ENCODE measurements at regions not wholly inside any gene's neighbourhood (a gene's known extent, or its start where the extent isn't known, plus 50 kb on each side); places are given as distances from the start of the nearest gene placed in this dataset.

GRCh38 chr4:181307824-181308223 lies 935.4 kb upstream of the TENM3 start:
- H3K36me3 ChIP-seq = no peaks in the 10 kb centered on the region
- TF ChIP-seq POLR2A (IDR thresholded peaks at IDR 0.05) = no peak
- TF ChIP-seq, protein P1, sequence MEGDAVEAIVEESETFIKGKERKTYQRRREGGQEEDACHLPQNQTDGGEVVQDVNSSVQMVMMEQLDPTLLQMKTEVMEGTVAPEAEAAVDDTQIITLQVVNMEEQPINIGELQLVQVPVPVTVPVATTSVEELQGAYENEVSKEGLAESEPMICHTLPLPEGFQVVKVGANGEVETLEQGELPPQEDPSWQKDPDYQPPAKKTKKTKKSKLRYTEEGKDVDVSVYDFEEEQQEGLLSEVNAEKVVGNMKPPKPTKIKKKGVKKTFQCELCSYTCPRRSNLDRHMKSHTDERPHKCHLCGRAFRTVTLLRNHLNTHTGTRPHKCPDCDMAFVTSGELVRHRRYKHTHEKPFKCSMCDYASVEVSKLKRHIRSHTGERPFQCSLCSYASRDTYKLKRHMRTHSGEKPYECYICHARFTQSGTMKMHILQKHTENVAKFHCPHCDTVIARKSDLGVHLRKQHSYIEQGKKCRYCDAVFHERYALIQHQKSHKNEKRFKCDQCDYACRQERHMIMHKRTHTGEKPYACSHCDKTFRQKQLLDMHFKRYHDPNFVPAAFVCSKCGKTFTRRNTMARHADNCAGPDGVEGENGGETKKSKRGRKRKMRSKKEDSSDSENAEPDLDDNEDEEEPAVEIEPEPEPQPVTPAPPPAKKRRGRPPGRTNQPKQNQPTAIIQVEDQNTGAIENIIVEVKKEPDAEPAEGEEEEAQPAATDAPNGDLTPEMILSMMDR (IDR thresholded peaks at IDR 0.05 in 4 of 5, conservative IDR thresholded peaks at IDR 0.05 in 1 of 5) = no peak
- DNase-seq (no peak), ATAC-seq (no peak)
- H3K27ac ChIP-seq = no peak overlapping the region
- H3K4me1 ChIP-seq = peaks cover 3% of the 10 kb centered on the region in 2 donors
- H3K27me3 ChIP-seq = no peaks in the 10 kb centered on the region
- H3K4me3 ChIP-seq = no peak overlapping the region
- intact Hi-C loops (cut with DNase I; ENCODE audit: low total_unique reads) (no loop called here), in situ Hi-C loops (cut with MboI; ENCODE audit: low sequenced_read_pairs in 4 of 4) (no loop called here)
- no peaks in the 10 kb centered on the region for H3K9me3 ChIP-seq

DNA sequence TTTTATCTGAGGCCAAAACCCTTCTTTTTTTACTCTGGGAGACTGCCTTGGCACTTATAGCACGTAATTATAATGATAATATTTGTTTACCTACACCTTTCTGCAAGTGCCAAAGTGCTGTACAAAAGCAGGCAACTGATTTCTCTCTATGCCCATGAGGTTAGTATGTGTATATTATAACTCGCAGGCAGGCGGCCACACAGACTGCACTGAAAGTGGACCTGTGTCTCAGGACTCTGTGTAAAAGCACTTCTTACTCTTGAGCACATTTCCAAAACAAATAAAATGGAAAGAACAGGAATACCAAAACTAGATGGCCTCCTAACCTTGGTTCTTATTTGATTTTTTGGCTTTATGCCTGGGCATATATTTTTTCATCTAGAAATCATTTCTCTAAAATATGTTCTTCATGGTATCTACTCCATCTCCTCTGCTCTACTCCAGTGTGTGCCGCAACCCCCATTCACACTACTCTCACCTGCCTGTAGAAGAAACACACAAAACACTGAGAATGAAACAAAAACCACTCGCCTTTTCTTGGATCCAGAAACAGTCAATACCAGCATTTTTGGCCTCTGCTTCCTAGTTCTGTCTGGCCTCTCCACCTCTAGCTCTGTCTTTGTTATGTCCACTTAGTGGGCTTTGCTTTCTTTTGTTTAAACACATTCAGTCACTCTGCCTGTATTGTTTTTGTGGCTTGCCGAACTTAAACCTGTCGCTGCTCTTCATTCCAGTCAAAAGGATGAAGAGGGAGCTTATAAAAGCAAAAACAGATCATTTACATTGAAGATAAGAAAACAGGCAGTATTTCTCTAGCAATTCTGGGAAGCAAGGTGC lies 934.5 kb upstream of the TENM3 start:
- no peaks in the 10 kb centered on the region for H3K36me3 ChIP-seq
- TF ChIP-seq, protein P1 (IDR thresholded peaks at IDR 0.05 in 4 of 5, conservative IDR thresholded peaks at IDR 0.05 in 1 of 5) = no peak
- no peak for TF ChIP-seq POLR2A (IDR thresholded peaks at IDR 0.05)
- no peaks in the 10 kb centered on the region for H3K9me3 ChIP-seq
- H3K27ac ChIP-seq = no peak overlapping the region
- intact Hi-C loops (cut with DNase I; ENCODE audit: low total_unique reads) = no loop called here
- no peaks in the 10 kb centered on the region for H3K27me3 ChIP-seq
- peaks cover 3% of the 10 kb centered on the region in 2 donors for H3K4me1 ChIP-seq
- no peak overlapping the region for H3K4me3 ChIP-seq
- no peak for ATAC-seq
- DNase-seq = no peak
- in situ Hi-C loops (cut with MboI; ENCODE audit: low sequenced_read_pairs in 4 of 4) = no loop called here

GRCh38 chr4:181312066-181312465 lies 931.1 kb upstream of the TENM3 start:
- in situ Hi-C loops (cut with MboI; ENCODE audit: low sequenced_read_pairs in 4 of 4) = no loop called here
- no peak for TF ChIP-seq POLR2A (IDR thresholded peaks at IDR 0.05)
- TF ChIP-seq, protein P1 (IDR thresholded peaks at IDR 0.05 in 4 of 5, conservative IDR thresholded peaks at IDR 0.05 in 1 of 5) = no peak
- no peaks in the 10 kb centered on the region for H3K36me3 ChIP-seq
- no peak for ATAC-seq
- no peaks in the 10 kb centered on the region for H3K27me3 ChIP-seq
- intact Hi-C loops (cut with DNase I; ENCODE audit: low total_unique reads) = no loop called here
- DNase-seq = no peak
- H3K9me3 ChIP-seq = no peaks in the 10 kb centered on the region
- H3K4me3 ChIP-seq = no peak overlapping the region
- no peak overlapping the region for H3K27ac ChIP-seq
- peaks cover 3% of the 10 kb centered on the region in 2 donors for H3K4me1 ChIP-seq

DNA sequence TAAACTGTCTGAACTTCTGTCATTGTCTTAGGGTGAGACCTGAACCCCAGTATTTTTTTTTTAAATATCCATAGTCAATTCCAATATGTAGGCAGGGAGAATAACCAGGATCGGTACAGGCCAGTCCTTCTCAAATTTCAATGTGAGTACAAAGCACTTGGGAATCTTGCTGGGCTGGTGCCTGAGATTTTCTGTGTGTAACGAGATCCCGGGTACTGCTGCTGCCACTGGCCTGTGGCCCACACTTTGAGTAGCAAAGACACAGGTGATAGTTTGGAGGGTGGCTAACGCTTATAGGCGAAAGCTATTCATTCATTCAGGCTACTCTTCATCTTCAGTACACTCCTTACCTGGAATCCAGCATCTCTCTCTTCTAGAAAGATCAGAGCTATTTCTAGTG lies 923.6 kb upstream of the TENM3 start:
- Histone ChIP-seq H3K27ac (no peak overlapping the region), H3K9me3 (no peaks in the 10 kb centered on the region), H3K27me3 (no peaks in the 10 kb centered on the region), H3K4me3 (no peak overlapping the region), H3K4me1 (peaks cover 9 to 11% of the 10 kb centered on the region in 2 donors), H3K36me3 (no peaks in the 10 kb centered on the region)
- intact Hi-C loops (cut with DNase I; ENCODE audit: low total_unique reads) = no loop called here
- DNase-seq (peak; percentile 8 to 17), ATAC-seq (peak in 1 of 2 donors; percentile 77)
- in situ Hi-C loops (cut with MboI; ENCODE audit: low sequenced_read_pairs in 4 of 4) = no loop called here
- TF ChIP-seq, protein P1 (IDR thresholded peaks at IDR 0.05 in 4 of 5, conservative IDR thresholded peaks at IDR 0.05 in 1 of 5) = no peak
- no peak for TF ChIP-seq POLR2A (IDR thresholded peaks at IDR 0.05)

Measured in gastrocnemius medialis (tissue), 4 donors.